HG03354 (cell line): ENCODE measurements at regions not wholly inside any gene's neighbourhood (a gene's known extent, or its start where the extent isn't known, plus 50 kb on each side); places are given as distances from the start of the nearest gene placed in this dataset.

ENCODE experiments used
- ATAC-seq: cut with Tn5 transposase; IDR thresholded peaks from one replicate; pipeline ENCODE4 v1.9.1; 2021; ENCODE audit warnings: mild to moderate bottlenecking; ENCODE audit not compliant: unreplicated experiment, poor library complexity, severe bottlenecking

DNA sequence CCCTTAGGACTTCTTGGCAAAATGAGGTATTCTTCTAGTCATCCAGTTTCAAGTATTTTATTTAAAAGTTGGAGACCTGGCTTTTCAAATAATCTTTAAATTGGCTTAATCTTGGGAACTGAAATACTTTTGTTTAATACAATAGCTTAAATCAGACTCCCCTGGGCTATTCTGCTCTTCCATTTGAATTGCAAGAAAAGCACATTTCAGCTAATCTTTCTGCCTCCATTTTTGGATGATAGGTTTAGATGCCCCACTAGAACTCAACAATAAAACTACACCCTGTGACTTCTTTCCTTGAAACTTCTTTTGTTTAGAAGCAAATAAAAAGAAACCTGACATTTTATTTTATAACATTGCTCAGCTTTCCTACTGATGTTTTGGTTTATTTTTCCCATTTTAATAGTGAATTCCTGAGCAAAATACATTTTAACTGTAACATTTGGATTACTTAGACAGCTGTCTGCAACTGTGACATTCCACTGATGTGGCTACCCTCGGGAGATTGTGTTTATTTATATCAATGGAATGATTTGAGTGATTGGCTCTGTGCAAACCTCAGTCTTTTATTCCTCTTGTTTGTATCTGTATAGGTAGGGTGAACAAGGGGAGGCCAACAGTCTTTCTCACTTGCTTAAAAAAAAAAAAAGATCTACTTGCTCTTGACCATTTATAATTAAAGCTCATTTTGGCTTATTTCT lies 1045.8 kb upstream of the CNTN5 start:
- ATAC-seq, result no peak

DNA sequence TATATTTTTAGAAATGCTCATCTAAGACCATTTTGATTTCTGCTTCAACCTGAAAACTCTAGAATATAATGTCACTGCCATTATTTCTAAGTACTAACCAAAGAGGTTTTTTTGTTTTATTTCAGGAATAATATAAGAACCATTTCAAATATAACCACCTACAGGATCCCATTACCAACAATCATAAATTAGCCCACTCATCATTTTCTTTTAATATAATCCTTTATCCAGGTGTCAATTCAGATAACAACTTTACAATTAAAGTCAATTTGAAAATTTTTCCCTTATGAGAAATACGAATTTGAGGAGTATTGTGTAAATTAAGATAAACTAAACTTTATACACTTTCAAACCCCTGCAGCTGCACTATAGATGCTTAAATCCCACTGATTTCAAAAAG lies 1043.0 kb upstream of the CNTN5 start:
- ATAC-seq, result no peak

DNA sequence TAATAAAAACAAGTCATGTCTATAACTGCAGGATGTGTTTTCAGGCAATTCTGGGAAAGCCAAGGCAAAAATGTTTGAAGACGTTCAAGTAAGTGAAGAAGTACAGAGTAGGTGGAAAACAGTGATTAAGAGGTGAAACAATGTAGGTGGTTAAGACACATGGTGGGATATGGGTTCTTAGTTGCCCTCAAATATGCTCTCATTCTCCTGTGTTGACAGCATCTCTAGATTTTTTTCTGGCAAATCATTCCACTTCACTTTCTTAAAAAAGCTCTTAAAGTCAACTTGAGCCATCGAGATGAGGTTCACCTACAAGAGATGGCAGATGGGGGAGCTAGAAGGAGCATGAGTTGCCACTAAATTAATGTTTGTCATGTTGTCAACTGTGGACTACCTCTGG lies 1041.0 kb upstream of the CNTN5 start:
- ATAC-seq, result no peak

DNA sequence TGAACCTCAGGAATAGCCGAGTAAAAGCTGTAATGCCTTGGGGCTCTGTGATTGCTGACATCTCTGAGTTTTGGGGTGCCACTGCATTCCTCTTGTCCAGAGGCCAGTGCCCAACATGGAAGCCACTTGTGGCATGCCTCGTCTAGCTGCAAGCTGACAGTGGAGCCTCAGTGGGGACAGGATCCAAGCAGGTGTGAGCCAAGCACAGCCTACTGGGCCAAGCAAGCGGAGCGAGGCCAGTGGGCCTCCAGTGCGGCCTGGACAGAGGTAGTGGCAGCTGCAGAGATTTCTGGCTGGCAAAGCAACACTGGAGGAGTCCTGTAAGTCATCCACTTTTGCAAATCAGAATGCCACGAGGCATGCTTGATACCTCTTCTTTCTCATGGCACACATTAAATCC lies 1038.2 kb upstream of the CNTN5 start:
- ATAC-seq, result no peak

DNA sequence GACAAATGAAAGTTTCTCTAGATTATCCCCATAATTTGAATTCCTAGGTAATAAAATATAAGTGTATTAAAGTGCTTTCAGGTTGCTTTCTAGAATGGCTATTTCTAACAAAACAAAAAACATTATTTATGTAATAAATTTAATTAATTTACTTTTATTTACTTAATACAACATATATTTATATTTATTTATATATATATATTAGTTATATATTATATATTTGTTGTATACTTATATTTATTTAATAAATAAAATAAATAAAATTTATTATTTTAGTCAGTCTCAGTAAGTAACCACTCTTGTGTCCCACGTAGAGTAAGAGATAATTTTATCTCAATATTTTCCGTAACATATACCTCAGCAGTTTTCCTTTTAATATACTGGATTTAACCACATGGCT lies 1031.6 kb upstream of the CNTN5 start:
- no peak for ATAC-seq

DNA sequence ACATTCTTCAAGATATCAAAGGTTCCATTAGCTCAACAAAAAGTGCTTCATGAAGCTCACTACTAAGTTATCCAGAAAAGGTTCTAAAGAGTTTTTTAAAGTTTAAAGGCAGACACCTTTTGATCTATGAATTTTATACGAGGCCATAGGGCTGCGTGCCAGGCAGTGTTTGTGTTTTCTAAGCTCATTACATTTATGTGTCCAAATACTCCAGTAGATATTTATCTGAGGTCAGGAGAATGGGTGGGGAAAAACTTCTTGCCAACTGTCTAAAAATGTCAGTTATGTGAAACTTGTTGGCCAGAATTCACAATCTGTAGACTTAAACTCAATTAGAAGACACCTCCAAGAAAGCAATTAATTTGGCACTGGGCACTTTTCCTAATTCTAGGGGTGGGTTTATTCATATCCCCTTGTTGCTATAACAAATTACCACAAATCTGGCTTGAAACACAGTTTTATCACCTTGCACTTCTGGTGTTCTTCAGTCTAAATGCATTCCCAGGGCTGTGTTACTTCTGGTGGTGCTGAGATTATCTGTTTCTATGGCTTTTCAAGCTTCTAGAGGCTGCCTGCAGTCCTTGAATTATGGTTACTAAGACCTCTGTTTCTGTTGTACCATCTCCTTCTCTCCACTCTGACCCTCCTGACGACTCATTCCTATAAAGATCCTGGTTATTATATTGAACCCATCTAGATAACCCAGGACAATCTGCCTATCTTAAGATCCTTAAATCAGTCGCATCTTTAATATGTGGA lies 1030.4 kb upstream of the CNTN5 start:
- no peak for ATAC-seq

DNA sequence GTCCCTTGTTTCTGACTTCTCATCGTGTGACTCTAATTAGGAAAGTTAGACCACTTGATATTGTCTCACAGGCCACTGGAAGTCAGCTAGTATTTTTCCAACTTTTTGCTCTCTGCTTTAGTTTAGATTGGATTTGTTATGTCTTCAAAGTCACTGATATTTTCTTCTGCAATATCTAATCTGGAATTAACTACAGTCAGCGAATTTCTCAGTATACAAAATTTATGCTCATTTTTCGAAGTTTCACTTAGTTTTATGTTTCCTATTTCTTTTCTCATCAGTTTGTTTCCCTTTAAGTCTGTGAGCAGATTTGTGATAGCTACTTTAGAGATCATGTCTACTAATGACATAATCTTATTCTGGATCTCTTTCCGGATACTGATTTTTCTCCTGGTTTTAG lies 1027.2 kb upstream of the CNTN5 start:
- no peak for ATAC-seq

DNA sequence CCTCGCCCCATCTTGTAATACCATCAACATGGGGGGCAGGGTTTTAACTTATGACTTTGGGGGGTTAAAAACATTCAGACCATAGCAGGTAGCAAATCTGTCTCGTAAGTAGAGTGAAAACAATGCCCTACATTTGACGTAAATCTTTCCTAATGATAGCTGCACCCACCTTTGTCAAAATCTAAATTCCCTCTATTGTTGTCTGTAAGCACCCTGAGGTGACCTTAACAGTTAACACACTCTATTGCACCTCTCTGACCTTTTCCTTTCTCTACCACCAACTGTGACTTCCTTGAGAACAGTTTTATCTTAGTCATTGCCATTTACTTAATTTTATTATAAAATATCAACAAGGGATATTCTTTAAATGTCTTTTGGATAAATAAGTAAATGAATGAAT lies 1024.9 kb upstream of the CNTN5 start:
- no peak for ATAC-seq

DNA sequence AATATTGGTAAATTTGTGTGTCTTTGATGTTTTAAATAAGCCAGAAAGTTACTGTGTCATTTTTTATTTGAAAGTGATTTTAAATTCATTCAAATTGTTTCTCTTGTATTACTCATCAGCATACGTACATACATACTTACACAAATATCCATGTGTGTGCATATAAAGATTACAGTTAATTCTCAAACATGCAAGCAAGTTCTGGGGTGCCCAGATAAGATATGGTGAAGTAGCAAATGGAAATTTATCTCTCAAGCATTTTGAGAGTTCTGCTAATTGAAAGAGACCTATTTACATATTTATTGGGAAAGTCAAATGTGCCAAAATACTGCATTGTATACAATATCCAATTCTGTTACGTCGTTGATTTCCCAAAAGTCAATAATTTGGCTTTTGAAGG lies 1024.0 kb upstream of the CNTN5 start:
- ATAC-seq, result no peak

DNA sequence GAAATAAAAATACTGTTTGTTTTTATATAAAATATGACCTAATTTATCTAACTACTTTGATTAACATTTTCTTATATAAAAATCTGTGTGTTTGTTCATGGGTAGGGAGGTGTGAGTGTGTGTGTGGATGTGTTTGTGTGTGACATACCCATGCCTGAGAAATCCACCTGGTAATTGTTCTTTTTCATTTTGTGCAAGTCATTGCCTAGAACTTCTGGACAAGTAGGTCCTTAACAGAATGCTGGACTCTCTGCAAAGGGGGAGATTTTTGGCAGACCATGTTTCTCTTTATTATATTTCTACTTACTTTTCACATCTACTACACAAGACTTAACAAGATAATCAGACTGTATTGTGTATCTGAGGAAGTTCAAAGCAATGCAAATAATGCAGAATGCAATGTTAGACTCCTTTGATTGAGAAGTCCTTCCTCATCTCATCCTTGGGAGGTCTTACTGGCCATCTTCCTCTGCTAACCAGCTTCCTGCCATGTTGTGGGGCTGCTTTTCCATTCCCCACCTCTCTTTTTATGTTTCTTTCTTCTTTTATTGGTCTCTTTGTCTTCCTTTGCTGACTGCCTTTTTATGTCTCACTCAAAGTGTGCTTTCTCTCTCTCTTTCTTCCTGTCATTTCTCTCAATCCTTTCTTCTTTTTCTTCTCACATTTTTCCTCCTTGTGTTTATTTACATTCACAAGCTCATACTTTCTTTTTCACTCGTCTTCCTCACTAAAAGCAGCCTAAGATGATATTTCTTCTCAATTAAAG lies 1017.0 kb upstream of the CNTN5 start:
- ATAC-seq, result no peak

DNA sequence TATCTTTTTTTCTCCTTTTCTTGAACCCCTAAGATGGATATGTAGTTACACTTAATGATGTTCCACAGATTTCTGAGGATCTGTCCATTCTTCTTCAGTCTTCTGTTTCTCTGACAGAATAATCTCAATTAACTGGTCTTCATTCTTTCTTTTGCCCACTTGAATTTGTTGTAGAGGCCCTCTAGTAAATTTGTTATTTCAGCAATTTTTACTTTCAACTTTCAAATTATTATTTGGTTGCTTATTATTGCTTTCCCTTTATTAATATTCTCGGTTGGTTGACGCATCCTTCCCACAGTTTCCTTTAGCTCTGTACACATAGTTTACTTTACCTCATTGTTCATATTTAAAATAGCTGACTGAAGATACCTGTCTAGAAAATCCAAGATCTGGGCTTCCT lies 1013.7 kb upstream of the CNTN5 start:
- ATAC-seq, result no peak

DNA sequence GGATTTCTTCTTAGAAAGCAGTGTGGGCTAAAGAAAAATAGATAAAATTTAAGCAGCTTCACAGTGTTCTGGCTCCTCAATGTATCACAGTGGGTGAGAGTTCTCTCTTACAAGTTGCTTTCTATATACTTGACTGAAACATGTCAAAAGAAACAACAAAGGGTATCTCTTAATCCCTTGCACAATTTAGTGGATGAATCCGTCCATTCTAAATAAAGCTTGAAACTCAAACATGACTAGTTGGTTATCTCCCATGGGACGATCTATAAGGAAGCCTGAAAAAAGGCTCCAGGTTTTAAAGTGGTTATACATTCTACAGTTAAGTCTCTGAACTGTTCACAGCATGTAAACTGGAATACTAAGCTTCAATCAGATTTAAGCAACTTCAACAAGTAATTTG lies 993.1 kb upstream of the CNTN5 start:
- no peak for ATAC-seq

DNA sequence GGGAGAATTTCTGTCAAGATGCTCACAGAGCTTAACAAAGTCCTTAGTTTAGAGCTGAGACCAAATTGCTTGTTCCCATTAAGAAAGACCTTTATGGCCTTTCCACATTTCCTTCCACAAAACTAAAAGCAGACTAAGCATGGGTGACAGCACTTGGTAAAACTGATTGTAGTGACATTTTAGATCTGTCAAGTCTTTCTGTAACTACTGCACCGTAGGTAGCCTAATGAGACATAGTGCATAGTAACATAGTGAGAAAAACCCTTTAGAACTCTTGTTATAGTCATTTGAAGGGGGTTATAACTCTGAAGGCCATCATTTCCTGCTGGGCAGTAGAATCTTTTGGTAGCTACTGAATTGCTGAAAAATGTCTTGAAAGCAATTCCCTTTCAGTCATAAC lies 990.9 kb upstream of the CNTN5 start:
- ATAC-seq, result no peak

DNA sequence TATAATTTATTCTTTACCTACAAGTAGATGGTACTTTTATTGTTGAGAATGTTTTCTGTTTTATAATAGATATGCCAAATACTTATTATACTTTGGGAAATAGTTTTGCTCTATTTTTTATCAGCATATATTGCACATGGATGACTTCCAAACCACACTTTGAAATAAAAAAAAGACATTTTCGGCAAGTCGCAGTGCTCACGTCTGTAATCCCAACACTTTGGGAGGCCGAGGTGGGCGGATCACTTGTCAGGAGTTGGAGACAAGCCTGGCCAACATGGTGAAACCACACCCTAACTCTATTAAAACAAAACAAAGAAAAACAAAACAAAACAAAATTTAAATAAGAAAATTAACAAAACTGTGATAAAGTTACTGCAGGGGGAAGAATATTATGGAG lies 983.9 kb upstream of the CNTN5 start:
- no peak for ATAC-seq

DNA sequence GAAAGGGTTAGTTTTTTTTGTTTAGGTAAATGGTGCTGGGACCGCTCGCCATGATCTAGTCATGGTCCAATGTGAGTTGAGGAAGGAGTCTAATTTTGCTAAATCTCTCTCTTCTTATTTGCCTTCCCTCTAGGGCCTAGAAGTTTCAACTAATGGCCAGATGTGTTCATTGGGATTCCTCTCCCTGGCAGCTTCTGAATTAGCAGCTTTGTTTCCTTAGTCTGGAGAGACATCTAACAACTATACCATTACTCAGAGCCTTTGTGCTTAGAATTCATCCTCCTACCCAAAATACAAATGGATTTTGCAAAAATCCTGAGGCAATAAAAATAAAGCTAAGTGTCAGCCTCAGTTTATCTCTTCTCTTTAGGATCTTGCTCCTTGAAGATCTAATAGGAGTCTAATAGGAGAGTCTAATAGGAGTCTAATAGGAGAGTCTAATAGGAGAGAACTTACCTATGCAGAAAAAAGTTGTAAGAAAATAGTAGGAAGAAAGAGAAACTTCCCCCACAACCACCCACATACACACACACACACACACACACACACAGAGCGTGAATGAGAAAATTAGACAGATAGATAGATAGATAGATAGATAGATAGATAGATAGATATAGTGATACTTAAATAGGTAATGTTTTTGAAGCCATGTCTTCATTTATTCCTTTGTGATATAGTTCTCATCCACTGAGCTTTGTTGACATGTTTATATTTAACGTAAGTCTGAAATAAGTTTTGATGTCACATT lies 980.5 kb upstream of the CNTN5 start:
- ATAC-seq, result no peak

DNA sequence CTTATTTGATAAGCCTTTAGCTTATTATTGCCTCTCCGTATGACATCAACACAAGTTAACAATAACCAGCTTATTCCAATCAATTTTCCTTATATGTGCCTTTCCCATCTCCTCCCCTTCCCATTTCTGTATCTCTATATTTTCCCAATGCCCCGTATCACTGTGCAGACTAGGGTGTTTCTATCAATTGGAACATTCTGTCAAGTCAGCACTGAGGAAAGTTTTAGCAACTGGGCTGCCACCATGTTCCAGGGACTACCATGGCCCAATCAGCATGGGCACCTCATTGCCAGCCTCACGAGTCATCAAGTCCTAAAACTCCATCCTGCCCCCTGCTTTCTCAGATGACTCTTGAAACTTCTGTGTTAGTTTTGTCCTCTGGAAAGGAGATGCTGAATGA lies 973.1 kb upstream of the CNTN5 start:
- no peak for ATAC-seq

DNA sequence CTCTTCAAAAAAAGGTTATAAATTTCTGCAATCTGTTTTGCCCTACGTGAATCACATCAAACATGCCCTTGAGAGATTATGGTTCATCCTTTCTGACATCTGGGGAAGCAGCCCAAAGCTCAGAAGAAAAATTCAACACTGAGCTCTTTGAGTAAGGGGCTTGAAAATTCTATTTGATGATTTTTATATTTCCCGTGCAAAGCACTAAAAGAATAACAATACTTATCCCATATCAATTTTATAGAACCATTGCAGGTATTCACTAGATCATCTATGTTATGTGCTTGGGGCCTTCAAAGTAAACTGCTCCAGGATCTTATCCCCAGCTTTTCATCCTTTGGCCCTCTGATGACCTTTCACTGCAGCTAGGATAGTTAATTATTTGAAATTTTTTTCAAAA lies 966.9 kb upstream of the CNTN5 start:
- ATAC-seq, result no peak

DNA sequence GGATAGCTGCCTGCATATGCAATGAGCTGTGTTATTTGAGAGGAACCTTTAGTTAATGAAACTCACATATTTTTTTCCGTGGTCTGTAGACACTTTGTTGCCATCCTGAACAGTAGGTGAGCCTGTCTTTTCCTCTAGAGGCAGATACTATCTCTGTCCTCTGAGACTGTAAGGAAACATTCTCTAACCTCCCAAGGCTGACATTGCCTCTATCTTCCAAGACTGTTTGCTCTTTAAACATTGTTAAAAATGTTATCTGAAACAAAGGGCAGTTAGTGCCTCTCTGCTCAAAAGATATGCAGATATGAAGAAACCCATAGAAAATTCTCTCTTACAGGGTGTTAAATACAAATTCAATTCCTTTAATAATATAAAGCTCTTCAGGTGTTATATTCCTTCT lies 963.8 kb upstream of the CNTN5 start:
- no peak for ATAC-seq

DNA sequence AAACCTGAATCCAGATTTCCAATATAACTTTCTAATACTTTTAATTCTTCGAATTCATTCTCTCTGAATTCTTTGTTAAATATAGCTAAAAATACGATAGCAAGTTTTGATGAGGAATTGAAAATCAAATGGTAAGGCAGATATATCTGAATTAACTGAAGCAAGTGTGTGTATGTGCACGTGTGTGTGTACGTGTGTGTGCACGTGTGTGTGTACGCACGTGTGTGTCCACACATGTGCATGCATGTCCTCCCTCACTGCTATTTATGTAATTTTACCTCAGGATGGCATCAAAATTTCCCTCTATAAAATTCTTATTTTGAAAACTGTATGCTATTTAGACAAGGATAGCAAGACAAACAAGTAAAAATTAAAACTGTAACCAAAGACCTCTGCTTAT lies 961.3 kb upstream of the CNTN5 start:
- ATAC-seq, result no peak

DNA sequence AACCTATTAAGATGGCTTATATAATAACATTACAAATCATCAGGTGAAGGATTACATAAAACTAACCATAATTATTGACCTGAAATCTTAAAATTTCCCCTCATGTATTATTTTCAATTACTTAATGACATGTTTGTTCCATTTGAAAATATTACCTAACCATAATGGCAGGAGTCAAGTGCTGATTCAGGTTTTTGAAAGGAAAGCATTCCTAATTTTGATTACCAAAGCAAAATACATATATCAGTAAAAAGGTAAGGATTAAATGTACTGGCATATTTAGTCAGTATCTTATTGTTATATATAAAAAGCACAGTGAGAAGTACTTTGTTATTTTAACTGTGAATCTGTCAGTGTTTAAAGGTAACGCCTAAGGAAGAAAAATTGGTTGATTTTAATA lies 960.0 kb upstream of the CNTN5 start:
- no peak for ATAC-seq
